Adrenal gland (tissue), 9 donors: ENCODE measurements at regions not wholly inside any gene's neighbourhood (a gene's known extent, or its start where the extent isn't known, plus 50 kb on each side); places are given as distances from the start of the nearest gene placed in this dataset.

Experiments
- DNase-seq, 7 donors: peaks; one replicate each; pipeline ENCODE4 v3.0.0-alpha.2; 2019 to 2020
- H3K27ac ChIP-seq, 5 donors: fragments of 200-600 bp; sonication (generic) in 4 of 5; 1 replicate in 3 of 5; 2 replicates in 2 of 5; pipeline versions ENCODE4 v1.5.1 to v1.8.0; 2016 to 2020; ENCODE audit warnings: mild to moderate bottlenecking in 1 of 5
- H3K27me3 ChIP-seq: fragments of 200-600 bp; 2 replicates; pipeline ENCODE4 v1.8.0; 2021
- H3K36me3 ChIP-seq, 2 donors: fragments of 200-600 bp; replicated peaks in 1 of 2; 1 replicate in 1 of 2; 2 replicates in 1 of 2; pipeline versions ENCODE4 v1.5.1 to v1.8.0; 2018 to 2022
- H3K4me1 ChIP-seq, 2 donors: fragments of 200-600 bp; replicated peaks in 1 of 2; 1 replicate in 1 of 2; 2 replicates in 1 of 2; pipeline versions ENCODE4 v1.5.1 to v1.8.0; 2018 to 2021
- H3K4me3 ChIP-seq, 4 donors: fragments of 200-600 bp; sonication (generic) in 3 of 4; one replicate each; pipeline ENCODE4 v1.5.1; 2016 to 2018
- H3K9me3 ChIP-seq, 3 donors: fragments of 200-600 bp; sonication (generic) in 1 of 3; replicated peaks in 1 of 3; 1 replicate in 2 of 3; 2 replicates in 1 of 3; pipeline versions ENCODE4 v1.5.1 to v1.8.0; 2016 to 2021
- CTCF ChIP-seq, 6 experiments: fragments of 450-650 bp in 4 of 6; fragments of 200-600 bp in 2 of 6; sonication (generic) in 1 of 6; IDR thresholded peaks; 1 replicate in 5 of 6; 2 replicates in 1 of 6; pipeline versions ENCODE4 v1.5.1 to v1.8.0; 2016 to 2021; ENCODE audit warnings: antibody characterized with exemption in 6 of 6, mild to moderate bottlenecking in 2 of 6, moderate library complexity in 1 of 6
- POLR2A ChIP-seq, 2 donors: fragments of 450-650 bp; IDR thresholded peaks; one replicate each; pipeline ENCODE4 v1.6.1; 2017; ENCODE audit warnings: antibody characterized with exemption in 2 of 2, mild to moderate bottlenecking in 2 of 2, moderate library complexity in 1 of 2
- WGBS, 4 donors: extraction: QIAGEN DNeasy Blood & Tissue Kit in 2 of 4; methylation state at CpG; one replicate each; pipeline versions ENCODE4 v1.1.5 to v1.1.7; 2013 to 2017; 5-methylcytosine and 5-hydroxymethylcytosine counted together
- intact Hi-C, 2 donors: fragments of 100-400 bp; cut with DNase I; formaldehyde crosslinking; loops; one replicate each; pipeline versions ENCODE4 v1.14.1 to v1.15.0; 2022 to 2023
- donor health status: healthy with polysubstance abuse.
- donor health status: Bipolar disorder and iron deficiency.
- donor health status: DM: yes; HTN: yes; CAD: no.
- donor health status: DM: no; HTN: no; CAD: no.
- donor health status: DM: no; HTN: no; CAD: no.

GRCh38 chr9:99356512-99356971 lies 134.5 kb downstream of the SEC61B start:
- H3K27me3 ChIP-seq = no peaks in the 10 kb centered on the region
- H3K27ac ChIP-seq = no peak overlapping the region
- TF ChIP-seq CTCF (IDR thresholded peaks at IDR 0.05) (no peak), POLR2A (IDR thresholded peaks at IDR 0.05) (no peak)
- peak in 4 of 7 donors; percentile 32 to 58 (median 39) for DNase-seq
- WGBS, 4 donors = 53 to 69% (median 64%) methylated on average over 4 to 5 of the region's 5 CpGs
- no peaks in the 10 kb centered on the region for H3K36me3 ChIP-seq
- H3K4me1 ChIP-seq = no peaks in the 10 kb centered on the region
- intact Hi-C loops = loop anchor here in 1 of 2 donors (5.0 kb wide), 1 partner anchor 49 kb away; no protein-coding TSS in a partner anchor
- H3K4me3 ChIP-seq = no peak overlapping the region
- H3K9me3 ChIP-seq = no peaks in the 10 kb centered on the region

- Histone ChIP-seq H3K9me3 (no peaks in the 10 kb centered on the region), H3K27me3 (no peaks in the 10 kb centered on the region), H3K27ac (no peak overlapping the region), H3K4me3 (no peak overlapping the region), H3K36me3 (no peaks in the 10 kb centered on the region), H3K4me1 (no peaks in the 10 kb centered on the region)
- intact Hi-C loops = loop anchor here in 1 of 2 donors (5.0 kb wide), 1 partner anchor 50 kb away; no protein-coding TSS in a partner anchor
- WGBS, 4 donors = 69 to 76% (median 72%) methylated on average over 6 of the region's 6 CpGs
- TF ChIP-seq POLR2A (IDR thresholded peaks at IDR 0.05) = no peak
- TF ChIP-seq CTCF (IDR thresholded peaks at IDR 0.05) = no peak
- no peak for DNase-seq
Observed at GRCh38 chr9:99357575-99357974, 135.5 kb downstream of the SEC61B start.

- Histone ChIP-seq H3K36me3 (no peaks in the 10 kb centered on the region), H3K27me3 (no peaks in the 10 kb centered on the region), H3K4me1 (no peaks in the 10 kb centered on the region), H3K27ac (no peak overlapping the region), H3K9me3 (no peaks in the 10 kb centered on the region), H3K4me3 (no peak overlapping the region)
- 87 to 92% (median 90%) methylated on average over 7 of the region's 7 CpGs for WGBS, 4 donors
- no peak for TF ChIP-seq CTCF (IDR thresholded peaks at IDR 0.05)
- no peak for TF ChIP-seq POLR2A (IDR thresholded peaks at IDR 0.05)
- intact Hi-C loops = loop anchor here in 1 of 2 donors (5.0 kb wide), 1 partner anchor 51 kb away; no protein-coding TSS in a partner anchor
- no peak for DNase-seq
Observed at GRCh38 chr9:99358668-99359067, 136.6 kb downstream of the SEC61B start.

- Histone ChIP-seq H3K36me3 (no peaks in the 10 kb centered on the region), H3K4me3 (no peak overlapping the region), H3K9me3 (no peaks in the 10 kb centered on the region), H3K4me1 (no peaks in the 10 kb centered on the region), H3K27me3 (no peaks in the 10 kb centered on the region), H3K27ac (no peak overlapping the region)
- WGBS, 4 donors = 42 to 62% (median 50%) methylated on average over 10 of the region's 10 CpGs
- no peak for DNase-seq
- no peak for TF ChIP-seq CTCF (IDR thresholded peaks at IDR 0.05)
- TF ChIP-seq POLR2A (IDR thresholded peaks at IDR 0.05) = no peak
- intact Hi-C loops = loop anchor here in 1 of 2 donors (5.0 kb wide), 1 partner anchor 52 kb away; no protein-coding TSS in a partner anchor
Observed at GRCh38 chr9:99359336-99359735, 137.3 kb downstream of the SEC61B start.
